CD4-positive, alpha-beta T cell treated with Interferon alpha-2 for 1 hour (primary cell): ENCODE measurements at regions not wholly inside any gene's neighbourhood (a gene's known extent, or its start where the extent isn't known, plus 50 kb on each side); places are given as distances from the start of the nearest gene placed in this dataset.
"Not testable (repeated sequence)": the region's sequence is repeated elsewhere in the genome, so short reads cannot be mapped to it uniquely, and the experiment has no call there.

Experiments used
- DNase-seq, 2 donors: peaks; one replicate each; pipeline ENCODE4 v3.0.0-alpha.2; 2020 to 2022

DNA sequence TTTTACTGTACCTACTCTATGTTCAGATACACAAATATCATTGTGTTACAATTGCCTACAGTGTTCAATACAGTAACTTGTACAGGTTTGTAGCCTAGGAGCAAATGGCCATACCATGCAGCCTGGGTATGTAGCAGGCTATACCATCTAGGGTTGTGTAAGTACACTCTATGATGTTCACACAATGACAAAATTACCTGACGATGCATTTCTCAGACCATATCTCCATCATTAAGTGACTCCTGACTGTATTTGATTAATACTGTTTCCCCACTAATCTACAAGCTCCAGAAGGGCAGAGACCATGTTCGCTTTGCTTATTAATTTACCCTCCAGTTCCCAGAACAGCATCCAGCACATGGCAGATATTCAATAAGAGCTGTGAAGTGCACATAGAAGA lies 372.2 kb downstream of the METTL4 start:
- no peak for DNase-seq

GRCh38 chr18:2201036-2201600 lies 370.2 kb downstream of the METTL4 start:
- DNase-seq, result no peak

- DNase-seq, result no peak
Measured at GRCh38 chr18:2204736-2205135, 366.6 kb downstream of the METTL4 start.

- DNase-seq, result no peak
Measured at GRCh38 chr18:2207294-2207693, 364.0 kb downstream of the METTL4 start.

DNA sequence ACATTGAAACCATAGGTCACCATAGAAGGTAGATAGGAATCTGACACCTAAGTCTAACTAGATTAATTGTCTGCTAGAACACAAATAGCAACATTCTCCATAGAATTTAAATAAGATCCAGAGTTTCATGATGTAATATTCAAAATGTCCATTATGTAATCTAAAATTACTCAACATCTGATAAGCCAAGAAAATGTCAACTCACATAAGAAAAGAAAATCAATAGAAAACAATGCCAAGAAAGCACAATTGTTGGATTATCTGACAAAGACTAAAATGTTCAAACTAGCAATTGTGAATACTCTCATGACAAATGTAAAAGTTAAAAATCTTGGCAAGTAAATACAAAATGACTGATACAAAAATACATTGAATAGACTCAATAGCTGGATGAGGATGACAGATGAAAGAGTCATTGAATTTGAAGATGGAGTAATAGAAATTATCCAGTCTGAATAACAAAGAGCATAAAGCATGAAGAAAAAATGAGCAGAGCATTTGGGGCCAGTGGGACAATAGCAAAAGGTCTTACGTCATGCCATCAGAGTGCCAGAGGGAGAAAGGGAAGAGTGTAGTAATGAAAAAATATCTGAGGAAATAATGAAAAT lies 358.6 kb downstream of the METTL4 start:
- no peak for DNase-seq

DNA sequence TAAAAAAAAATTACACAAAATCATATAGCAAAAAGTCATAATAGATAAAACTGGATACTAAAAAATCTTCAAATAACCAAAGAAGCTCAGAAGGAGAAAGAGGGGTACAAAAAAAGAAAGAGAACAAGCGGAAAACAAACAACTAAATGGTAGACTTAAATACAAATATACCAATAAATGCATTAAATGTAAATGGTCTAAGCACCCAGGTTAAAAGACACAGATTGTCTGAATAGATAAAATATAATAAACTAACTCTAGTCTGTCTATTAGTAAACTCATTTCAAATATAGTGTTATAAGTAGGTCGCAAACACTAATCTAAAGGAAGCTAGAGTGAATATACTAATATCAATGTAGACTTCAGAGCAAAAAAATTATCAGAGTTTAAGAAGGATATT lies 357.4 kb downstream of the METTL4 start:
- no peak for DNase-seq

- no peak for DNase-seq
Measured at GRCh38 chr18:2217356-2217755, 353.9 kb downstream of the METTL4 start.

GRCh38 chr18:2218101-2218500 lies 353.2 kb downstream of the METTL4 start:
- DNase-seq, result no peak

DNA sequence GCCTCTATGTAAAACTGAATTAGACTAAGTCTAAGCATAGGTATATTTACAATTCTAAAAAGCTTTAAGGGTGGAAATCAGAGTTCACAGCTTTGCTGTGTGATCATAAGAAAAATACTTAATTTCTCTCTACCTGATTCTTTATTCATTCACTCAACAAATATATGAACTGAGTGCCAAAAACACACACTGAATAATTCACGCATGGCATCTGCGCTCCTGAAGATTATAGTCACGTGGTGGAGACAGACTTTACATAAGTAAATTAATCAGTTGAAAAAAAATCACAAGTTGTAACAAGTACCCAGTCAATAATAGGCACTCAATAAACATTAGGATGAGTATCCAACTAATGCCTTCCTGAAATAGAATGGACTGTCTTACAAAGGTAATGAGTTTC lies 351.6 kb downstream of the METTL4 start:
- no peak for DNase-seq

DNA sequence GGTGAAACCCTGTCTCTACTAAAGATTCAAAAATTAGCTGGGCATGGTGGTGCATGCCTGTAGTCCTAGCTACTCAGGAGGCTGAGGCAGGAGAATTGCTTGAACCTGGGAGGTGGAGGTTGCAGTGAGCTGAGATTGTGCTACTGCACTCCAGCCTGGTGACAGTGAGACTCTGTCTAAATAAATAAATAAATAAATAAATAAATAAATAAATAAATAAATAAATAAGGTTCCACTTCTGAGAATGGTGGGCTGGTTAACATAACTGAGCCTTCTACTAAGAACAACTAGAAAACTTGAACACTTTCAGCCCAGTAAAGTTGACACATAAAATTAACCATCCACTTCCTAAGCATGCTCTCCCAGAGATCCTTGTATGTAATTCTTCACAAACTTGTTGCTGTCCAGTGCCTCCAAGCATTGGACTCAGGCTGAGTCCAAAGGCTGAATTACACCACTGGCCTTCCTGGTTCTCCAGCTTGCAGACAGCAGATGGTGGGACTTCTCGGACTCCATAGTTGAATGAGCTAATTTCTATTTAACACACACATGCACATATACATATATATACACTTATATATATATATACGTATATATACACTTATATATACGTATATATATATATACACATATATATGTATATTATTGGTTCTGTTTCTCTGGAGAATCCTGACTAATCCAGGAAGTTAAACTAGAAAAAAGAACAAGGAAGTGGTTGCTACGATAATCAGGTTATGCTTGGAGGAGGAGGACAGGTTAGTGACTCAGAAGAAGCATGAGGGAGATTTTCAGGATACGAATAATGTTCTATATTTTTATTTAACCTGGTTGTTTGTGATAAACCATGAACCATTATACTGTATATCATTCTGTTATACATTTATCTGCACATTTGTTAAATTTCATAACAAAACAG lies 348.8 kb downstream of the METTL4 start:
- no peak for DNase-seq

GRCh38 chr18:2223449-2223848 lies 347.9 kb downstream of the METTL4 start:
- DNase-seq, result no peak

GRCh38 chr18:2223849-2224248 lies 347.5 kb downstream of the METTL4 start:
- no peak for DNase-seq

GRCh38 chr18:2236232-2236631 lies 335.1 kb downstream of the METTL4 start:
- DNase-seq, result no peak

DNA sequence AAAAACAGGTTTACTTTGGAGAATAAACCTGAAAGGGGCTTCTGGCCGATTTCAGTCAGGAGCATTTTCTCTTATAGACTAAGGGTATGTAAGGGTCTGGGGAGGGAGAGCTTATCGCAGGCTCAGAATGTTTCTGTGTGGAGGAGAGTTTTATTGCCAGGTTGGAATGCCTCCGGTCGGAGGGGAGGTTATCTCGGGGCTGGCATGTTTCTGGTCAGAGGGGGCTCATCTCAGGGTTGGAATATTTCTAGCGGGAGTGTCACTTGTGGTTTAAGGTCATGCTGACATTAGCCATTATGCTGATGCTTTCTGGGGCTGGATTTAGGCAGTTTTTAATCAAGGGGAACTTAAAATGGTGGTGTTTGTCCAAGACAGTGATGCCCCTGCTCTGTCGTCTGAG lies 333.6 kb downstream of the METTL4 start:
- no peak for DNase-seq

GRCh38 chr18:2240311-2240705 lies 331.0 kb downstream of the METTL4 start:
- no peak for DNase-seq

DNA sequence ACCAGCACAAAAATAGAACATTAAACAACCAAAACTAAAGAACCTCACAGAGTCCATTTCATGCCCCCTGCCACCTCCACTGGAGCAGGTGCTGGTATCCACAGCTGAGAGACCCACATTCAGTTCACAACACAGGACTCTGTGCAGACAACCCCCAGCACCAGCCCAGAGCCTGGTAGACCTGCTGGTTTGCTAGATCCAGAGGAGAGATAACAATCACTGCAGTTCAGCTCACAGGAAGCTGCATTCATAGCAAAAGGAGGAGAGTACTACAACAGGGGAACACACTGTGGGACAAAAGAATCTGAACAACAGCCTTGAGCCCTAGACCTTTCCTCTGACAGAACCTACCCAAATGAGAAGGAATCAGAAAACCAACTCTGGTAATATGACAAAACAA lies 326.7 kb downstream of the METTL4 start:
- DNase-seq, result no peak

GRCh38 chr18:2247101-2247500 lies 324.2 kb downstream of the METTL4 start:
- not testable (repeated sequence) for DNase-seq

DNA sequence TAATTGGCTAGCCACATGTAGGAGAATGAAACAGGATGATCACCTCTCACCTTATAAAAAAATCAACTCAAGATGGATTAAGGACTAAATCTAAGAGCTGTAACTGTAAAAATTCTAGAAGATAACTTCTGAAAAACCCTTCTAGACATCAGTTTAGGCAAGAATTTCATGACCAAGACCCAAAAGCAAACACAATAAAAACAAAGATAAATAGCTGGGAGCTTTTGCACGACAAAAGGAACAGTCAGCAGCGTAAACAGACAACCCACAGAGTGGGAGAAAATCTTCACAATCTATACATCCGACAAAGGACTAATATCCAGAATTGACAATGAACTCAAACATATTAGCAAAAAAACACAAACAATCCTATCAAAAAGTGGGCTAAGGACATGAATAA lies 316.3 kb downstream of the METTL4 start:
- DNase-seq, result no peak

DNA sequence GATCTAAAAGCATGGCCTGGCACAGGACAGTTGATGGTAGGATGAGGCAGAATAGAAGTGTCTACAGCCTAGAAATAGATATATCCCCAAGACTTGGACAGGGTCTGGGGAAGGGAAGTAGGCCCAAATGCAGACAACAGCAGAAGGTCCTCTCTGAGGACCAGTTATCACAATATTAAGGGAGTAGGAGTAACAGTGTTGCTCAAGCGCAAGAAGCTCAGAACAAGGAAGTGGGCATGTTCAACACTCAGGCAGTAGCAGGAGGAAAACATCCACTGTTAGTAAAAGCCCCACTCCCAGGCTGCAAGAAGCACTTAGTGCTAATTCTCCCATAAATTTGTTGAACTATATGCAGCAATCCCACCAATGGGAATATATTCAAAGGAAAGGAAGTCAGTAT lies 314.7 kb downstream of the METTL4 start:
- no peak for DNase-seq

GRCh38 chr18:2258954-2259353 lies 312.4 kb downstream of the METTL4 start:
- no peak for DNase-seq

DNA sequence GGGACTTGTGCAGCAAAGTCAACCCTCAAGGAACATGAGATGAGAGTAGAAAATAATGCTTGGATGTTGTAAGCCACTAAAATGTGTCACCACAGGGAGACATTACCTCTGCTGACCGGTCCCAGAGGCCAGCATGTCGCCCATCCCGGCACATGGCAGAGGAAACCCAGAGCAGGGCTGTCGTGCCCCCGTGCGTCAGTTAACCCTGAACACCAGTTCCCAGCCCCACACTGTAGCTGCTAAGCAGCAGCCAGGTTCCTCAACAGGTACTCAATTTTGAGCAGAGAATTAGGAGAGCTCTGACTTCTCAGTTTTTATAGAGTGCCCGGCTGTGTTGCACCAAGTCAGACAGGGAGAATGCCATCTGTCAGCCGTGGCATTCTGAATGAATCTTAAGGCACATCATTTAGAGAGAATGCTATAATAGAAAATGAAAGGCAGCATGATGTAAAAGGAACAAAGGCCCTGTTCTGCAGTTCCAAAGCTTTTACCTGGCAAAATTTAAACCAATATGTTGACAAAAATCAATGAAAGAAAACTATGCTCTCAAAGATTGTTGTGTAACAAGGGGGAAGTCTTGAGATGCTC lies 307.9 kb downstream of the METTL4 start:
- DNase-seq, result no peak

DNA sequence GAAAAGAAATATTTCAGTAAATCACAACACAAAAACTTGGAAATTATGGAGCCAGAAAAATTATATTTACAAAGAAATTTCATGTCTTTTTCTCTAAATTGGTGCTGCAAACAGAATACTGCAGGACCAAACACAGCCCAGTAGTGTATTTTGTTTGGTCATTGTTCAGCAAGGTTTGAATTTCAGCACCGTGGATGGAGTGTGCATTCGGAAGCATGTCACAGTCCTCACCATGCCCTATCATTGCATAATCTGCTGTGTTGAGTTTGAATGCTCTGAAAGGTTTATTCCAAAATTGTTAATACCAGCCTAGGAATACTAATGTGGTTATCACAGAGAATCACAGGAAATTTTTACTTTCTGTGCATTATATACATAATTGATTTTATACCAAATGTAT lies 296.7 kb downstream of the METTL4 start:
- DNase-seq, result no peak

DNA sequence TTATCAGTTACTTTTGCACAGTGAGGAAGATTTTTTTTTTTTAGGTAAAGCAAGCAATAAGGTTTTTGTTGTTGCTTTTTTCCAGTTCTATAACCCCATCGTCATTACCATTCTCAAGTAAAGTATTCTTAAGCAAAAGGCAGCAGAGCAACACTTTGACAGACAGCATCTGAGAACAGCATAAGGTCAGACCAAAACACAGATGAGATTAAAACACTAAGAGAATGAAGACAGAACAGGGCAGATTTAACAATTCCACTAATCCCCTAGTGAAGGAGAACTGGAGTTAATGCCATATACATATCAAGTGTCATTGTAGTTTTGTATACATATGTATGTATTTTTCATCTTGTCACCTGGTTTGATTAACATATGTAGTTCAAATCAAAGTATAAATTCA lies 290.2 kb downstream of the METTL4 start:
- no peak for DNase-seq
